Mesenchymal stem cell (in vitro differentiated cells and primary cell): ENCODE measurements at regions not wholly inside any gene's neighbourhood (a gene's known extent, or its start where the extent isn't known, plus 50 kb on each side); places are given as distances from the start of the nearest gene placed in this dataset.

ENCODE experiments used
- DNase-seq: peaks from one replicate; pipeline ENCODE4 v3.0.0-alpha.2; 2013
- H2AFZ ChIP-seq: one replicate; pipeline ENCODE4 v1.6.1; 2013; ENCODE audit warnings: low read depth, mild to moderate bottlenecking, control low read depth, inconsistent platforms, low read length, moderate library complexity
- H2AK5ac ChIP-seq: 2 replicates; pipeline ENCODE4 v1.6.1; 2013; ENCODE audit warnings: low read length, moderate library complexity, mild to moderate bottlenecking, inconsistent platforms; ENCODE audit not compliant: severe bottlenecking
- H2BK120ac ChIP-seq: one replicate; pipeline ENCODE4 v1.6.1; 2013; ENCODE audit warnings: low read depth, mild to moderate bottlenecking, inconsistent platforms, low read length, moderate library complexity
- H2BK12ac ChIP-seq, 2 experiments: one replicate each; pipeline ENCODE4 v1.6.1; 2013; ENCODE audit warnings: inconsistent platforms in 2 of 2, low read length in 2 of 2, mild to moderate bottlenecking in 2 of 2, moderate library complexity in 2 of 2, control low read depth in 1 of 2
- H2BK15ac ChIP-seq: one replicate; pipeline ENCODE4 v1.6.1; 2013; ENCODE audit warnings: mild to moderate bottlenecking, low read depth, inconsistent platforms; ENCODE audit not compliant: poor library complexity, severe bottlenecking
- H2BK5ac ChIP-seq: 2 replicates; pipeline ENCODE4 v1.6.1; 2013; ENCODE audit warnings: low read depth, mild to moderate bottlenecking, low read length, control low read depth, inconsistent platforms; ENCODE audit not compliant: poor library complexity, severe bottlenecking
- H3K14ac ChIP-seq, 2 experiments: one replicate each; pipeline ENCODE4 v1.6.1; 2013; ENCODE audit warnings: inconsistent platforms in 2 of 2, low read length in 2 of 2, control low read depth in 1 of 2, mild to moderate bottlenecking in 1 of 2, moderate library complexity in 1 of 2
- H3K18ac ChIP-seq, 2 experiments: one replicate each; pipeline ENCODE4 v1.6.1; 2013; ENCODE audit warnings: inconsistent platforms in 2 of 2, low read length in 2 of 2, control low read depth in 1 of 2, low read depth in 1 of 2, mild to moderate bottlenecking in 1 of 2
- H3K23ac ChIP-seq, 2 experiments: one replicate each; pipeline ENCODE4 v1.6.1; 2013; ENCODE audit warnings: inconsistent platforms in 2 of 2, low read length in 2 of 2, mild to moderate bottlenecking in 2 of 2, moderate library complexity in 2 of 2, control low read depth in 1 of 2
- H3K27ac ChIP-seq: 2 replicates; pipeline ENCODE4 v1.5.1; 2013; ENCODE audit warnings: mild to moderate bottlenecking, moderate library complexity, low read length, control low read depth, inconsistent platforms; ENCODE audit not compliant: poor library complexity, severe bottlenecking
- H3K27me3 ChIP-seq, 2 experiments: 2 replicates each; pipeline versions ENCODE4 v1.6.1 to v1.7.0; 2013; ENCODE audit warnings: low read length in 2 of 2, mild to moderate bottlenecking in 2 of 2, moderate library complexity in 2 of 2, control low read depth in 1 of 2, inconsistent platforms in 1 of 2; ENCODE audit not compliant: control insufficient read depth in 1 of 2, insufficient read depth in 1 of 2
- H3K36me3 ChIP-seq, 2 experiments: 2 replicates each; pipeline versions ENCODE4 v1.6.1 to v1.7.0; 2013; ENCODE audit warnings: low read length in 2 of 2, control low read depth in 1 of 2, inconsistent platforms in 1 of 2, low read depth in 1 of 2, mild to moderate bottlenecking in 1 of 2; ENCODE audit not compliant: insufficient read depth in 2 of 2, control insufficient read depth in 1 of 2
- H3K4ac ChIP-seq, 2 experiments: one replicate each; pipeline ENCODE4 v1.6.1; 2013; ENCODE audit warnings: inconsistent platforms in 2 of 2, low read length in 2 of 2, mild to moderate bottlenecking in 2 of 2, moderate library complexity in 2 of 2, control low read depth in 1 of 2, low read depth in 1 of 2
- H3K4me1 ChIP-seq: 2 replicates; pipeline ENCODE4 v1.6.1; 2013; ENCODE audit warnings: low read depth, low read length, control low read depth; ENCODE audit not compliant: control insufficient read depth, insufficient read depth
- H3K4me2 ChIP-seq: 2 replicates; pipeline ENCODE4 v1.6.1; 2013; ENCODE audit warnings: low read length, mild to moderate bottlenecking, inconsistent platforms; ENCODE audit not compliant: poor library complexity, severe bottlenecking
- H3K4me3 ChIP-seq, 2 experiments: 2 replicates each; pipeline versions ENCODE4 v1.5.1 to v1.7.0; 2013; ENCODE audit warnings: low read length in 2 of 2, mild to moderate bottlenecking in 2 of 2, control low read depth in 1 of 2, low read depth in 1 of 2; ENCODE audit not compliant: insufficient read depth in 1 of 2
- H3K79me1 ChIP-seq: replicated peaks from 2 replicates; pipeline ENCODE4 v1.6.1; 2013; ENCODE audit warnings: mild to moderate bottlenecking, control low read depth, low read length, inconsistent platforms; ENCODE audit not compliant: poor library complexity, severe bottlenecking
- H3K9ac ChIP-seq: 2 replicates; pipeline ENCODE4 v1.7.0; 2013; ENCODE audit warnings: mild to moderate bottlenecking, low read length, moderate library complexity
- H3K9me3 ChIP-seq: 2 replicates; pipeline ENCODE4 v1.7.0; 2013; ENCODE audit warnings: mild to moderate bottlenecking, low read length; ENCODE audit not compliant: control insufficient read depth
- H4K8ac ChIP-seq: one replicate; pipeline ENCODE4 v1.6.1; 2013; ENCODE audit warnings: inconsistent platforms, mild to moderate bottlenecking, low read length, moderate library complexity
- H4K91ac ChIP-seq: one replicate; pipeline ENCODE4 v1.6.1; 2013; ENCODE audit warnings: mild to moderate bottlenecking, low read length, inconsistent platforms
- WGBS: methylation state at CpG from one replicate; pipeline ENCODE4 v1.1.7; 2013; ENCODE audit warnings: mixed read lengths; 5-methylcytosine and 5-hydroxymethylcytosine counted together

DNA sequence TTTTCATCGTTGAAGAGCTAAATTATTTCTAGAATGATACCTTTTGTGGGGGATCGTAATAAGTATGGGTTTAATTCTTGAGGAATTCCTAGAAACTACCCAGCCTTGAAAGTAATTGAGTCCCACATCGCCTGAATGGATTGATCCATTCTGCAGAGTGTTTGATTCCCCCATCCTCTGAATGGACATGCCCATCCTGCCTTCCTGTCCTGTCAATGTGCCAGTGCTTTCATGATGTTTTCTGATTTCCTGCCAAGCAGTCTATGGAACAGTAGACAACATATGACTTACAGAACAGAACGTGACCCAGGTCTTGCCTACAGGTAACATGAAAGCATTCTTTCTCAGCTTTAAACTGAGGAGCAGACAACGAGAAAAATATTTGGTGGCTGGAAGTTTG lies 319.2 kb downstream of the DRD1 start:
- no peaks in the 10 kb centered on the region for H3K27me3 ChIP-seq

DNA sequence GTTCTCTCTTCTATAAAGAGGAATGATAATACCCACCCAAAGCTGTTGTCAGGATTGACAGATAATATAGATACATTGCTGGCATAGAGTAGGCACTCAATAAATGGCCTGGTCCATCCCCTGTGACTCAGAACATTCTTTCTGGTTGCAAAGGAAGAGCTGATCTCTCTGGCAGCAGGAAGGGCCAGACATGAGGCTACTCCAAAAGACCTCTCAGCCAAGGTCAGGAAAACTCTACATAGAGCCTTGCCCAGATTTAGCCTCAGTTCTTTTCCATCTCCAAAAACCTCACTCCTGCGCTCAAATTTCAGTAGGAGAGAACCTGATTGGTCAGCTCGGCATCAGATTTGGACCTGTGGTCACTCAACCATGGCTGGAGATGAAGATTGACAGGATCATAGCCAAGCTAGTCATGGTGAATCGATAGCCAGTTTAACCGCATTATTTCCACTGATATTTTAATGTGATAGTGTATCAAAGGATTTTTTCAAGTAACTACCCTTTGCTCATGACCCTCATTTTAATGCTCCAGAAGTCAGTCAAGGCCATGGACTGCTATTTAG lies 319.6 kb downstream of the DRD1 start:
- H2BK5ac ChIP-seq = no peak overlapping the region
- no peaks in the 10 kb centered on the region for H3K27me3 ChIP-seq
- no peak for DNase-seq
- H2AFZ ChIP-seq = no peak overlapping the region
- no peak overlapping the region for H3K14ac ChIP-seq
- H3K4me2 ChIP-seq = no peak overlapping the region
- H3K4me1 ChIP-seq = no peaks in the 10 kb centered on the region
- H2AK5ac ChIP-seq = no peak overlapping the region
- H3K9me3 ChIP-seq = no peaks in the 10 kb centered on the region
- no peak overlapping the region for H3K23ac ChIP-seq
- H4K91ac ChIP-seq = no peak overlapping the region
- H4K8ac ChIP-seq = no peak overlapping the region
- no peaks in the 10 kb centered on the region for H3K36me3 ChIP-seq
- no peak overlapping the region for H2BK15ac ChIP-seq
- no peak overlapping the region for H3K4ac ChIP-seq
- no peak overlapping the region for H3K9ac ChIP-seq
- no peak overlapping the region for H3K27ac ChIP-seq
- no peak overlapping the region for H2BK120ac ChIP-seq
- no peak overlapping the region for H3K18ac ChIP-seq
- WGBS = 72% methylated on average over 2 of the region's 4 CpGs
- H2BK12ac ChIP-seq = no peak overlapping the region
- no peaks in the 10 kb centered on the region for H3K79me1 ChIP-seq
- H3K4me3 ChIP-seq = no peak overlapping the region

More for the DNA sequence above, 319.2 kb downstream of the DRD1 start:
- Histone ChIP-seq H2BK5ac (no peak overlapping the region), H3K9ac (no peak overlapping the region), H3K4ac (no peak overlapping the region), H4K91ac (no peak overlapping the region), H2BK12ac (no peak overlapping the region), H3K79me1 (no peaks in the 10 kb centered on the region), H3K23ac (no peak overlapping the region), H2BK15ac (no peak overlapping the region), H4K8ac (no peak overlapping the region), H3K4me2 (no peak overlapping the region), H3K27ac (no peak overlapping the region), H3K36me3 (no peaks in the 10 kb centered on the region), H3K9me3 (no peaks in the 10 kb centered on the region), H3K4me3 (no peak overlapping the region), H2BK120ac (no peak overlapping the region), H2AK5ac (no peak overlapping the region), H3K4me1 (no peaks in the 10 kb centered on the region), H3K18ac (no peak overlapping the region), H3K14ac (no peak overlapping the region), H2AFZ (no peak overlapping the region)
- no peak for DNase-seq
- WGBS = 76% methylated on average over 5 of the region's 5 CpGs

DNA sequence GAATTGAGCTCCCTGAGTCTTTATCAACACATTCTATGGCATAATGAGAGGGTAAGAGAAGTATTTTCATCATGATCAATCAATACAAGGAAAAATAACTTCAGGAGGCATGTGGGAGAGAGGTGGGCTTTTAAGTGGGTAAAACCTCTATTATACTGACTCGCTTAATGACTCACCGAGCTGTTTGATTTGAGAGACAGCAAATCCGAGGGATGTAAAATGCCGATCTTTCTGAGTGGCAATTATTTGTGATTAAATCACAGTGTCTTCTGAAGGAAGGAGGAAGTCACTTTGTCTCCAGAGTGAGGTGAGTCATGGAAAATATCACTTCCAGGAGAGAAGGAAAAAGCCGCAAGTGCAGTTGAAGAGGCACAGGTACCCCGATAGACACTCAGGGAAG lies 320.4 kb downstream of the DRD1 start:
- H3K18ac ChIP-seq = no peak overlapping the region
- H3K4me2 ChIP-seq = no peak overlapping the region
- no peak overlapping the region for H3K9ac ChIP-seq
- no peak overlapping the region for H2BK15ac ChIP-seq
- DNase-seq = no peak
- no peaks in the 10 kb centered on the region for H3K4me1 ChIP-seq
- H4K91ac ChIP-seq = no peak overlapping the region
- H3K9me3 ChIP-seq = no peaks in the 10 kb centered on the region
- no peak overlapping the region for H3K27ac ChIP-seq
- H2AFZ ChIP-seq = no peak overlapping the region
- no peak overlapping the region for H3K4me3 ChIP-seq
- no peak overlapping the region for H4K8ac ChIP-seq
- H3K23ac ChIP-seq = no peak overlapping the region
- H3K14ac ChIP-seq = no peak overlapping the region
- no peak overlapping the region for H2BK120ac ChIP-seq
- no peak overlapping the region for H3K4ac ChIP-seq
- H2BK5ac ChIP-seq = no peak overlapping the region
- WGBS = 86% methylated on average over 5 of the region's 6 CpGs
- no peaks in the 10 kb centered on the region for H3K79me1 ChIP-seq
- H3K36me3 ChIP-seq = no peaks in the 10 kb centered on the region
- H2BK12ac ChIP-seq = no peak overlapping the region
- H2AK5ac ChIP-seq = no peak overlapping the region
- no peaks in the 10 kb centered on the region for H3K27me3 ChIP-seq

DNA sequence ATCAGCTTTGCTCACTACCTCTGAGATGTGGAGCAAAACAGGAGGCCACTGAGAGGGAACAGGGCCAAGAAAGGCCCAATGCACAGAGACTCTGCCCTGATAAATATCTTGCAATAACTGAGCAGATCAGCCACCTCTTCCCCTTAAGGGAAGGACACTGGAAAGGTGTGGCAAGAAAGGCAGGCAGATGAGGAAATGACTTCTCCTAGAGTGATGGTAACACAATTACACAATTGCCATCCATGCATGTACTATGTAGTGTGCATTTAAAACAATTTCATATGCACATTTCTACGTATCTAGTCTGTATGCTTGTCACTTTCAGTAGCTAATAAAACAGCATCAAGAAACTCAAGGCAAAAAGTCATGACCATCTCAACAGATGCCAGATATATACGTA lies 322.5 kb downstream of the DRD1 start:
- no peak overlapping the region for H2AFZ ChIP-seq
- no peak overlapping the region for H3K4ac ChIP-seq
- H4K8ac ChIP-seq = no peak overlapping the region
- H3K4me1 ChIP-seq = no peaks in the 10 kb centered on the region
- H4K91ac ChIP-seq = no peak overlapping the region
- no peaks in the 10 kb centered on the region for H3K9me3 ChIP-seq
- no peak overlapping the region for H3K18ac ChIP-seq
- no peaks in the 10 kb centered on the region for H3K79me1 ChIP-seq
- no peak overlapping the region for H2BK15ac ChIP-seq
- no peak overlapping the region for H2BK120ac ChIP-seq
- H2BK5ac ChIP-seq = no peak overlapping the region
- no peak overlapping the region for H3K14ac ChIP-seq
- H2AK5ac ChIP-seq = no peak overlapping the region
- H3K4me3 ChIP-seq = no peak overlapping the region
- 85% methylated on average over 2 of the region's 2 CpGs for WGBS
- no peak overlapping the region for H3K4me2 ChIP-seq
- H3K27me3 ChIP-seq = no peaks in the 10 kb centered on the region
- no peak overlapping the region for H3K9ac ChIP-seq
- no peaks in the 10 kb centered on the region for H3K36me3 ChIP-seq
- H3K23ac ChIP-seq = no peak overlapping the region
- no peak overlapping the region for H2BK12ac ChIP-seq
- H3K27ac ChIP-seq = no peak overlapping the region
- DNase-seq = no peak
